Memory B cell (primary cell): ENCODE measurements at regions not wholly inside any gene's neighbourhood (a gene's known extent, or its start where the extent isn't known, plus 50 kb on each side); places are given as distances from the start of the nearest gene placed in this dataset.
"Not testable (repeated sequence)": the region's sequence is repeated elsewhere in the genome, so short reads cannot be mapped to it uniquely, and the experiment has no call there.

Experiments
- ATAC-seq: fragments of 150-1000 bp; cut with Tn5 transposase; 2 replicates; pipeline ENCODE4 v1.10.0; 2021; ENCODE audit warnings: low read depth, mild to moderate bottlenecking, moderate library complexity
- DNase-seq, 2 donors: peaks; one replicate each; pipeline ENCODE4 v3.0.0; 2022; ENCODE audit warnings: low spot score in 2 of 2
- H3K27ac Mint-ChIP-seq: one replicate; pipeline ENCODE4 v1.8.0; 2022; ENCODE audit warnings: mild to moderate bottlenecking, moderate library complexity, mixed read lengths
- H3K27me3 Mint-ChIP-seq: one replicate; pipeline ENCODE4 v1.8.0; 2022; ENCODE audit warnings: mixed read lengths
- H3K36me3 Mint-ChIP-seq: one replicate; pipeline ENCODE4 v1.8.0; 2022; ENCODE audit warnings: mild to moderate bottlenecking, mixed read lengths
- H3K4me1 Mint-ChIP-seq: one replicate; pipeline ENCODE4 v1.8.0; 2022; ENCODE audit warnings: mixed read lengths
- H3K4me3 Mint-ChIP-seq: one replicate; pipeline ENCODE4 v1.8.0; 2022; ENCODE audit warnings: mild to moderate bottlenecking, moderate library complexity, mixed read lengths
- H3K9me3 Mint-ChIP-seq: one replicate; pipeline ENCODE4 v1.8.0; 2022; ENCODE audit warnings: mixed read lengths

DNA sequence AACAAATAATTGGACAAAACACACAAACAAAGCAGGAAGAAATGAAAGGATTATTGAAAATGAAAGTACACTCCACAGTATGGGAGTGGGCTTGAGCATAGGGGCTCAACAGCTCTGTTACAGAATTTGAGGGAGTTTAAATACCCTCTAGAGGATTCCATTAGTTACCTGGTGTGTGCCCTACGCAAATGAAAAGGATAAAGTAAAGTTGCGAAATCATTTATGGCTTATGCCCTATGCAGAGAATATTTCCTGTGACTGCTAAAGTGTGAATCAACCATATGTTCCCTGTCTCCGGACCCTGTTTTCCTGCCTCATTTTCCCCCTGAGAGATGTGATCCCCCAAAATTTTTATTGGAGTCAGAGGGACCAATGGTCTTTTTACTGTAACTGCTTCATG lies 634.6 kb upstream of the CNTNAP2 start:
- no peak for ATAC-seq

DNA sequence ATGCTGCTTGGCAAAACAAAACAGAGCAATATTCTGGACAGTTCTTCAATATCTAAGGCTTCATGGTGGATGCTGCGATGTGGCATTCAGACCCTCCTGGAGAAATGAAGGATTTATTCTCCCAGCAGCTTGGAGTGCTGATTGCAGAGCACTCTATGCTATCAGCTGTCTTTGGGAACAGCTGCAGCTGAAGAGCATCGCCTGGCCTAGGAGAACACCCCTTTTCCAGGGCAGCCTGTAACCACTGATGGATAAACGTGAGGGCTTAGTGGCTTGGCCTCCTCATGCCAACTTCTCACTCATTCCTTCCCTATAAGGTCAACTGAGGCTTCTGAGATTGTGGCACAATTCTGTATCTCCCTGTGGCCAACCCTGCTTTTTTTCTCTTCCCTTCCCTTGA lies 638.1 kb upstream of the CNTNAP2 start:
- Mint-ChIP-seq H3K9me3 (peaks cover 3% of the 10 kb centered on the region), H3K36me3 (no peaks in the 10 kb centered on the region), H3K27ac (no peak overlapping the region), H3K4me3 (no peak overlapping the region), H3K4me1 (no peaks in the 10 kb centered on the region), H3K27me3 (no peaks in the 10 kb centered on the region)
- DNase-seq (no peak), ATAC-seq (no peak)

More for the DNA sequence above, 634.6 kb upstream of the CNTNAP2 start:
- Mint-ChIP-seq H3K27ac (no peak overlapping the region), H3K36me3 (no peaks in the 10 kb centered on the region), H3K4me1 (no peaks in the 10 kb centered on the region), H3K27me3 (no peaks in the 10 kb centered on the region), H3K9me3 (peaks cover 1% of the 10 kb centered on the region), H3K4me3 (no peak overlapping the region)
- DNase-seq = no peak

DNA sequence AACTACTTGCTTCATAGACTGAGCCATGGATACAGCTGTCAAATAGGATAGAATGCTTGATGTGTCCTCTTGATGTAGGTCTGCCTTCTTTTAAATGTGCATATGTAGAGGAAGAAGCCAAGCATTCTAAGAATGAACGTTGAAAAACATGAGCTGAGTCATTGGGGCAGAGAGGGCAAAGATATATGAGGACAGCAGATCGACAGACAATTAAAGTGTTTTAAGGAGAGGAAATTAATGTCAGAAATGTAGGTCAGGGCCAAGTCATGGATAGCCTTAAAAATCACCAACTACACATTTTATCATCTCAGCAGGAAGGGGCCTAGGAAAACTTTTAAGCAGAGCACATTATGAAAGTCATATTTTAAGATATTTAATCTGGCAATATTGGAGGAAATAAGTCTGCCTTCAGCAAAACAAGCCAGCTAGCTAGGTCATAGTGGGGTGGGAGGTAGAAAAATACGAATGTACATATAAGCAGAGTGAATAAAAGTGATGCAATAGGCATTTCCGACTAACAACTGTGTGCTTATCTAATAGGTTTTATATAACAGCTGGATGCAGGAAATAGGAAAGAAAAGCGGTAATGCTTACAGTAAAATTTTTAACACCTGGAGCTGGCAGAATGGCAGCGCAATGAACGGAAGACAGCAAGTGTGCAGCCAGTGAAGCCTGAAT lies 638.3 kb upstream of the TPK1 start:
- no peak for ATAC-seq

DNA sequence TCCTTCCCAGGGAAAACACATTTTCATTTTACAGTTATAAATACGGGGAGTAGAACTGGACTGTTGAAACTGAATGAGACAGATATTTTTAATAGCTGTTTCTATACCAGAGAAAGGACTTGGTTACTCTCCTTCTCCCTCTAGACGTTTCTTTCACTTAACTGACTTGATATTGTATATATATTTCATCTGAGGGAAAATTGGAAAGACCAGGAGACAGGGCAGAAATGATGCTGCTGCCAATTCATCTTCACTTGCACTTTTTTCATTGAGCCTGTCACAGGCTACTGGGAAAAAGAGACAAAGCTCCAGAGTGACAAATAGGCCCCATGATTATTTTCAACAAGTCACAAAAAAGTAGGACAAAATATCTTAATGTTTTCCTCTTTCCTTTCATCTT lies 636.0 kb upstream of the TPK1 start:
- no peaks in the 10 kb centered on the region for H3K27me3 Mint-ChIP-seq
- H3K4me1 Mint-ChIP-seq = no peaks in the 10 kb centered on the region
- H3K4me3 Mint-ChIP-seq = no peak overlapping the region
- no peaks in the 10 kb centered on the region for H3K36me3 Mint-ChIP-seq
- H3K27ac Mint-ChIP-seq = no peak overlapping the region
- ATAC-seq = no peak
- peaks cover 3% of the 10 kb centered on the region for H3K9me3 Mint-ChIP-seq
- DNase-seq = no peak

More for the DNA sequence above, 638.3 kb upstream of the TPK1 start:
- H3K27me3 Mint-ChIP-seq = no peaks in the 10 kb centered on the region
- no peaks in the 10 kb centered on the region for H3K36me3 Mint-ChIP-seq
- H3K27ac Mint-ChIP-seq = no peak overlapping the region
- H3K4me3 Mint-ChIP-seq = no peak overlapping the region
- DNase-seq = no peak
- no peaks in the 10 kb centered on the region for H3K4me1 Mint-ChIP-seq
- peaks cover 1% of the 10 kb centered on the region for H3K9me3 Mint-ChIP-seq

DNA sequence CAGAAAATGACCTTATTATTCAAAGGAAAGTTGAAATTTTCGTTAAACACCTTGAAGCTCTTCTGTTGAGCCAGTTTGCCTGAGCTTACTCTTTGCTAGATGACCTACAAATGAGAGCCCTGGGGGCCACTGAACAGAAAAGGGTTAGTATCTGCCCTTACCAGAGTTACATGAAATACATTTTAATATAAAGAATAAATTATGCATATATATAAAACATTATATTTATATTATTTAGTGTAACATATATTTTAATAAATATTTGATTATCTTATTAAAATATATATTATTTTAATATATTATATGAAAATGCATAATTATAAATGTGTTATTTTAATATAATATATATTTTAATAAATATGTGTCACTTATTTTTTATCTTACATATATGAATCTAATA lies 628.4 kb upstream of the TPK1 start:
- H3K4me3 Mint-ChIP-seq = no peak overlapping the region
- DNase-seq = no peak
- H3K36me3 Mint-ChIP-seq = no peaks in the 10 kb centered on the region
- no peaks in the 10 kb centered on the region for H3K4me1 Mint-ChIP-seq
- H3K27me3 Mint-ChIP-seq = no peaks in the 10 kb centered on the region
- H3K27ac Mint-ChIP-seq = no peak overlapping the region
- ATAC-seq = no peak
- peaks cover 4% of the 10 kb centered on the region for H3K9me3 Mint-ChIP-seq

DNA sequence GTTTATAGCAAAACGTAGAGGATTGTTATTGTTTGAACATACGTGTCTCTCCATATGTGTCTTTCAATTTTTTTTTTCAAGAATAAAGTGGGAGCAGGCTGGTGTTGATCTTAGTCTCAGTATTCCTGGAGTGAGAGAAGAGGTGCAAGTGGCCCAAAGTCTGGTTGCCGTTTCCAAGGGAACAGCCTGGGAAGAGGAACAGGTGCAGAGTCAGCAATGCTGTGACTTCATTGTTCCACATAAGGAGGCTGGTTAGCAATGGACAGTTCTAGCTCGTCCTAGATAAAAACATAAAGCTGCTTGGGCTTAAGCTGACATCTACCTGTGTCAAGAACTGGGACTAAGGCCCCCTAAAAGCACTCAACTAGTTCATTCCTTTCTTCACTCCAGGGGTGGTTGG lies 626.6 kb upstream of the TPK1 start:
- no peaks in the 10 kb centered on the region for H3K4me1 Mint-ChIP-seq
- no peak overlapping the region for H3K27ac Mint-ChIP-seq
- DNase-seq = no peak
- no peaks in the 10 kb centered on the region for H3K36me3 Mint-ChIP-seq
- H3K4me3 Mint-ChIP-seq = no peak overlapping the region
- no peaks in the 10 kb centered on the region for H3K27me3 Mint-ChIP-seq
- no peak for ATAC-seq
- H3K9me3 Mint-ChIP-seq = peaks cover 4% of the 10 kb centered on the region

DNA sequence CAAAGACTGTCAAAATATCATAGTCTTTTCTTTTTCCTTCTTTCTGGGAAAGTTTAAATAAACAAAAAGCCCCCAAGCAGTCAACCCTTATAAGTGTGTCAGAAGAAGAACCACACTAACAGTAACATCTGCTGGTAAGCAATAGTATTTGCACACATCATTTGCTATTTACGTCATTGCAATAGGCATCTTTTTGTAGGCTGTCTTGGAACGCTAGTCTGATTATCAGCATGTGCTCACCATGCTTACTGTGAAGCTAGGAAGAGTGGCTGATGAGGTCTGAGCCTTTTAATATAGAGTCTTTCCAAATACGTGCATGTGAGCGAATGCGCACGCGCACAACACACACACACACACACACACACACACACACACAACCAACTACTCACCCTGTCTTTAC lies 599.0 kb upstream of the TPK1 start:
- H3K4me3 Mint-ChIP-seq = no peak overlapping the region
- no peaks in the 10 kb centered on the region for H3K36me3 Mint-ChIP-seq
- H3K27me3 Mint-ChIP-seq = no peaks in the 10 kb centered on the region
- ATAC-seq (no peak), DNase-seq (no peak)
- peaks cover 3% of the 10 kb centered on the region for H3K9me3 Mint-ChIP-seq
- no peaks in the 10 kb centered on the region for H3K4me1 Mint-ChIP-seq
- H3K27ac Mint-ChIP-seq = no peak overlapping the region

DNA sequence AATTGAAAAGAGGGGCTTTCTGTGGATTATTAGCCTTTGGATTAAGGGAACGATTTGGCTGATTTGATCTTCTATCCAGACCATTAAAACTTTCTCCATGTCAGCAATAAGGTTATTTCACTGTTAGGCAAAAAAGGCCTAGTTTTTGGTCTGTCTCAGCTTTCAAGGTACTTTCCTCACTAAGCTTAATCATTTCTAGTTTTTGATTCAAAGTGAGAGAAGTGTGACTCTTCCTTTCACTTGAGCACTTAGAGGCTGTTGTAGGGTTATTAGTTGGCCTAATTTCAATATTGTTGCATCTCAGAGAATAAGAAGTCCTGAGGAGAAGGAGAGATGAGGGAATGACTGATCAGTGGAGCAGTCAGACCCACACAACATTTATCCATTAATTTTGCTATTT lies 596.0 kb upstream of the TPK1 start:
- Mint-ChIP-seq H3K27me3 (no peaks in the 10 kb centered on the region), H3K36me3 (no peaks in the 10 kb centered on the region), H3K4me1 (no peaks in the 10 kb centered on the region), H3K9me3 (peaks cover 4% of the 10 kb centered on the region), H3K4me3 (no peak overlapping the region), H3K27ac (no peak overlapping the region)
- ATAC-seq (no peak), DNase-seq (no peak)

DNA sequence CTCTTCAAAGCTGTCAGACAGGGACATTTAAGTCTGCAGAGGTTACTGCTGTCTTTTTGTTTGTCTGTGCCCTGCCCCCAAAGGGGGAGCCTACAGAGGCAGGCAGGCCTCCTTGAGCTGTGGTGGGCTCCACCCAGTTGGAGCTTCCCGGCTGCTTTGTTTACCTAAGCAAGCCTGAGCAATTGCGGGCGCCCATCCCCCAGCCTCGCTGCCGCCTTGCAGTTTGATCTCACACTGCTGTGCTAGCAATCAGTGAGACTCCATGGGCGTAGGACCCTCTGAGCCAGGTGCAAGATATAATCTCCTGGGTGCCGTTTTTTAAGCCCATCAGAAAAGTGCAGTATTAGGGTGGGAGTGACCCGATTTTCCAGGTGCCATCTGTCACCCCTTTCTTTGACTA lies 582.6 kb upstream of the TPK1 start:
- not testable (repeated sequence) for H3K4me3 Mint-ChIP-seq, DNase-seq, ATAC-seq, H3K9me3 Mint-ChIP-seq, H3K27me3 Mint-ChIP-seq, H3K36me3 Mint-ChIP-seq, H3K4me1 Mint-ChIP-seq, H3K27ac Mint-ChIP-seq

DNA sequence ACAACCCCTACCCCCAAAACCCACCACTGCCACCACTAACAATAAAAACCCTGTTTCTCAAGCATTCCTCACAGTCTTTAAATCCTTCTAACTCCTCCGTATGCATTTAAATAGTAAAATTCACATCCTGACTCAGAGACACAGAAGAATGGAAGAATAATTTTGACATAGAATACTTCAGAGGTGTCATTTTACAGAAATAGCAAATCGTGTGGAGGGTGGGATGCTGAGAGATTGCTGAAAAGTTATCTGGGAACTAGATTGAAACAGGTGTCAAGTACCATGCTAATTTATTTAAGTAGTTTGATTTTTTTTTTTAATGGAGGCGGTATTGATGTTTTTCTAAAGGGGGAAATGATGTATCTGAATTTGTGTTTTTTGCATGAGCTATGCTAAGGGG lies 575.2 kb upstream of the TPK1 start:
- DNase-seq = no peak
- H3K4me1 Mint-ChIP-seq = no peaks in the 10 kb centered on the region
- H3K4me3 Mint-ChIP-seq = no peak overlapping the region
- H3K36me3 Mint-ChIP-seq = no peaks in the 10 kb centered on the region
- H3K9me3 Mint-ChIP-seq = peaks cover 7% of the 10 kb centered on the region
- H3K27me3 Mint-ChIP-seq = no peaks in the 10 kb centered on the region
- no peak for ATAC-seq
- no peak overlapping the region for H3K27ac Mint-ChIP-seq

DNA sequence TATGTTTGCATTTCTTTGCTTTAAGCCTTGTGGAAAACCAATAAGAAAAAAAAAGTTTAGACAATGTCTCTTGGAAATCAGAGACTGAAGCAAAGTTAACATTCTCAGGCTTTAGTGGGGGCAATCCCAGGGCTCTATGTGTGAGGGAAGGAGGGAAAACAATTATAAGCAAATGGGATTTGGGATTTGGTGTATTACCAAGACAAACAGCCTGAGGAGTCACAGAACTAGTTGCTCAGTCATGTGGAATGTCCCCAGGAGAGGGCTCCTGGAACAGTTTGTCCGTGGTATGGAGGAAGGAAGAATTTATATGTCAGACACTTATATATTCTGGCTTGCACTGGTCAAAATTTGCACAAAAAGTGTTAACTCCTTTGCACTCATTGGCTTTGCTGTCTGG lies 562.9 kb upstream of the TPK1 start:
- no peaks in the 10 kb centered on the region for H3K4me1 Mint-ChIP-seq
- H3K27ac Mint-ChIP-seq = no peak overlapping the region
- H3K27me3 Mint-ChIP-seq = no peaks in the 10 kb centered on the region
- H3K36me3 Mint-ChIP-seq = no peaks in the 10 kb centered on the region
- ATAC-seq = no peak
- peaks cover 4% of the 10 kb centered on the region for H3K9me3 Mint-ChIP-seq
- no peak overlapping the region for H3K4me3 Mint-ChIP-seq
- no peak for DNase-seq

DNA sequence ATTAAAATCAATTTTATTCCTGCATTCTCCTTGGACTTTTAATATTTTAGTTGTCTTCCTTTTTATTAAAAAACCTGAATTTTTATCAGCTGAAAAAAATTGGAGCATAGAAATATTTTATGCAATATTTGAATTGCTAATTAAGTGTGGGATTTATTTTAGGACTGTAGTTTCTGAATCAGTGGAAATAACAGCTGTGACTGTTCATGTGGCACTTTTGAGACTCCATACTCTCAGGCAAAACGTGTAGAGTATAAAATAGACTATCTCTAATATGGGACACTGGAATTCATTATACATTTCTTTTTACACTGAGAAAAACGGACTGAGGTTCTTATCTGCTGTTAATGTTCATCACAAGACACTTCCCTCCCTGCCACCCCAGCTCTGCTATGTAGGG lies 558.3 kb upstream of the TPK1 start:
- no peaks in the 10 kb centered on the region for H3K27me3 Mint-ChIP-seq
- no peak overlapping the region for H3K27ac Mint-ChIP-seq
- ATAC-seq = no peak
- no peak overlapping the region for H3K4me3 Mint-ChIP-seq
- H3K9me3 Mint-ChIP-seq = no peaks in the 10 kb centered on the region
- no peak for DNase-seq
- no peaks in the 10 kb centered on the region for H3K4me1 Mint-ChIP-seq
- no peaks in the 10 kb centered on the region for H3K36me3 Mint-ChIP-seq

DNA sequence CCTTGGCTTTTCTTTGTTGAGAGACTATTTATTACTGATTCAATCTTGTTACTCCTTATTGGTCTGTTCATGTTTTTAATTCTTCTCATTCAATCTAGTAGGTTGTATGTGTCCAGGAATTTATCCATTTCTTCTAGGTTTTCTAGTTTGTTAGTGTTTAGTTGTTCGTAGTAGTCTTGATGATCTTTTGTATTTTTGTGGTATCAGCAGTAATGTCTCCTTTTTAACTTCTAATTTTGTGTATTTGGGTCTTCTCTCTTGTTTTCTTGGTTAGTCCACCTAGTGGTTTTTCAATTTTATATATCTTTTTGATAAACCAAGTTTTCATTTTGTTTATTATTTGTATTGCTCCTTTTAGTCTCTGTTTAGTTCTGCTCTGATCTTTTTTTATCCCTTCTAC lies 546.9 kb upstream of the TPK1 start:
- Mint-ChIP-seq H3K4me3 (no peak overlapping the region), H3K9me3 (peaks cover 10% of the 10 kb centered on the region), H3K4me1 (no peaks in the 10 kb centered on the region), H3K27me3 (no peaks in the 10 kb centered on the region), H3K36me3 (no peaks in the 10 kb centered on the region), H3K27ac (no peak overlapping the region)
- DNase-seq = no peak
- ATAC-seq = no peak

DNA sequence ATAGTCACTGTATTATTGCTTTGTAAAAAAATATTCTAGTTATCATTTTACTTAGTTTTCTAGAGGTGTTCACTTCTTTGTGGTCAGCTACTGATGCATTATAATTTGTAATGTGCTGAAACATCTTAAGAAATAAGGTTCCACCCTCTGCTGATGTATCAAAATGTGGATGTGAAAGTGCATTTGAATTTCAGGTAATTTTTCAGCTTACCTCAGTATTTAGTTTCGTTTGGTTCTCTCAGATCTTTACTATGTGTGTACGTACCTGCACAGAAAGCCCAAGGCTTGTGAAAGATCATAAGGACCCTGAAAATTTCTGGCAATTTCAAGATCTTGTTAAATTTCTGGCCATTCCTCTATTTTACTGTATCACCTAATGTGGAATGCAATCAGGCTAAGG lies 542.3 kb upstream of the TPK1 start:
- Mint-ChIP-seq H3K4me3 (no peak overlapping the region), H3K27me3 (no peaks in the 10 kb centered on the region), H3K36me3 (no peaks in the 10 kb centered on the region), H3K4me1 (no peaks in the 10 kb centered on the region), H3K9me3 (peaks cover 3% of the 10 kb centered on the region), H3K27ac (no peak overlapping the region)
- ATAC-seq (no peak), DNase-seq (no peak)

DNA sequence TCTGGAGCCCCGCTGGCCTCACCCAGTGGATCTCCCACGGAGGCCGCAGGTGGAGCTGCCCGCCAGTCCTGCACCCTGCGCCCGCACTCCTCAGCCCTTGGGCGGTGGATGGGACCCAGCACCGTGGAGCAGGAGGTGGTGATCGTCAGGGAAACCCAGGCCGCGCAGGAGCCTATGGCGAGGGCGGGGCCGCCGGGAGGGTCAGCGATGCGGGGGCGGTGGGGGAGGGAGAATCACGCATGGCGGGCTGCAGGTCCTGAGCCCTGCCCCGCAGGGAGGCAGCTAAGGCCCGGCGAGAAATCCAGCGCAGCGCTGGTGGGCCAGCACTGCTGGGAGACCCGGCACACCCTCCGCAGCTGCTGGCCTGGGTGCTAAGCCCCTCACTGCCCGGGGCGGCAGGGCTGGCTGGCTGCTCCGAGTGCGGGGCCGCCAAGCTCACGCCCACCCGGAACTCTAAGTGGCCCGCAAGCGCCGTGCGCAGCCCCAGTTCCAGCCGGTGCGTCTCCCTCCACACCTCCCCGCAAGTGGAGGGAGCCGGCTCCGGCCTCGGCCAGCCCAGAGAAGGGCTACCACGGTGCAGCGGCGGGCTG lies 524.8 kb upstream of the TPK1 start:
- no peak for DNase-seq
- H3K9me3 Mint-ChIP-seq = peaks cover 4% of the 10 kb centered on the region

More for the DNA sequence above, 524.8 kb upstream of the TPK1 start:
- ATAC-seq = no peak
- no peaks in the 10 kb centered on the region for H3K4me1 Mint-ChIP-seq
- no peak overlapping the region for H3K4me3 Mint-ChIP-seq
- H3K27ac Mint-ChIP-seq = no peak overlapping the region
- no peaks in the 10 kb centered on the region for H3K36me3 Mint-ChIP-seq
- no peaks in the 10 kb centered on the region for H3K27me3 Mint-ChIP-seq
